T-helper 1 cell treated with Interleukin-12 subunit alpha and Interleukin-12 subunit beta and Interleukin-4 antibody, amounts not matched to agents 30 ng/mL and 1 ng/mL, for 36 hours (primary cell): ENCODE measurements at regions not wholly inside any gene's neighbourhood (a gene's known extent, or its start where the extent isn't known, plus 50 kb on each side); places are given as distances from the start of the nearest gene placed in this dataset.

ENCODE experiments used
- intact Hi-C: fragments of 100-400 bp; cut with micrococcal nuclease; formaldehyde crosslinking; loops from one replicate; pipeline ENCODE4 v1.15.1; 2024

DNA sequence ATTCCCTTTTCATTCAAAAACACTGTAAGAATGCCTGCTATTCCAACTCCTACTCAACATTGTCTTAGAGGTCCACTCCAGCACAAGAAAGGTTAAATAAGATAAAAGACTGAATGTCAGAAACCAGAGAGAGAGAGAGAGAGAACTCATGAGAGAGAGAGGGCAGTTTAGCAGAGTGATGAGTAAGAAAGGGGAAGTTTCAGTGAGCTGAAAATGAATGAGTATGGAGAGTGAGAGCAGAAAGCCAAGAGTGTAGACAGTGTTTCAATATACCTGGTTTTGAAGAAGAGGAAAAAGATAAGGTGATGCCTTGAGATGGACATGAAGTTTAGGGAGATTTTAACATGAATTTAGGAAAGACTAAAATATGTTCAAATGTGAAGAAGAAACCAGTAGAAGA, 528.0 kb upstream of the SEMA6A start:
- intact Hi-C loops, result no loop called here

DNA sequence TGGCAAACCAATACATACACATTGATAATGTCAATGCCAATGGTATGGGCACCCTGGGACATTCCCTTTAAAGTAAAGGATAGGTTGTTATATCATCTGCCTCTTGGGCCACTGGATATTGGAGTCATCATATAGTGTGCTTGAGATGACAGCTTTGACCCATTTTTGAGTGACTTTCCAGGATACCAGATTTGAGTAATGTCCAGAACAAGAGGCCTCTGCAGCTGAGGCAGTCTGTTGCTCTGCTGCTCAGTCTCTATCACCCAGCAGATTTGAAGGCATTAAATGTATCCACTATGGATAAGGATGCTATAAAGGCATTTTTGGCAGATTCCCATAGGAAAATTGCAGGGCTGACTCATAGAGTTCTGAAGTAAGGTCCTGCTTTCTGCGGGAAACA, 525.6 kb upstream of the SEMA6A start:
- intact Hi-C loops, result no loop called here

DNA sequence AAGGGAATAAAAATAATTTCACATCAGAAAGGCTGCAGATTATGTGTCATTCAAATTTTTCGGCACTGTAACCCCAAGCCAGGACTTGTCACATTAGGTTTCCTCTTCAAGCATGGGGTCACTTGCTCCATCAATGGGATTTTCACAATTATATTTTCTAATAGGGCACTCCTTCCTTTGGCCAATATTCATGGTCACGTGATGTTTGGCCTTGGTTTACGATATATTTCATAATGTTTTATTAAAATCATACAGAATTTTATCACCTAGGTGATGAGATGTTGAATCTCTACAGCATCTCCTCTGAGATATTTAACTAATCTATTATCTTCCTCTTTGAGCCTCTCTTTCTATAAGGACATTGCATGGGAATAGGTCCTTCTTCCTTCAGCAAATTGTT, 523.5 kb upstream of the SEMA6A start:
- intact Hi-C loops, result no loop called here

DNA sequence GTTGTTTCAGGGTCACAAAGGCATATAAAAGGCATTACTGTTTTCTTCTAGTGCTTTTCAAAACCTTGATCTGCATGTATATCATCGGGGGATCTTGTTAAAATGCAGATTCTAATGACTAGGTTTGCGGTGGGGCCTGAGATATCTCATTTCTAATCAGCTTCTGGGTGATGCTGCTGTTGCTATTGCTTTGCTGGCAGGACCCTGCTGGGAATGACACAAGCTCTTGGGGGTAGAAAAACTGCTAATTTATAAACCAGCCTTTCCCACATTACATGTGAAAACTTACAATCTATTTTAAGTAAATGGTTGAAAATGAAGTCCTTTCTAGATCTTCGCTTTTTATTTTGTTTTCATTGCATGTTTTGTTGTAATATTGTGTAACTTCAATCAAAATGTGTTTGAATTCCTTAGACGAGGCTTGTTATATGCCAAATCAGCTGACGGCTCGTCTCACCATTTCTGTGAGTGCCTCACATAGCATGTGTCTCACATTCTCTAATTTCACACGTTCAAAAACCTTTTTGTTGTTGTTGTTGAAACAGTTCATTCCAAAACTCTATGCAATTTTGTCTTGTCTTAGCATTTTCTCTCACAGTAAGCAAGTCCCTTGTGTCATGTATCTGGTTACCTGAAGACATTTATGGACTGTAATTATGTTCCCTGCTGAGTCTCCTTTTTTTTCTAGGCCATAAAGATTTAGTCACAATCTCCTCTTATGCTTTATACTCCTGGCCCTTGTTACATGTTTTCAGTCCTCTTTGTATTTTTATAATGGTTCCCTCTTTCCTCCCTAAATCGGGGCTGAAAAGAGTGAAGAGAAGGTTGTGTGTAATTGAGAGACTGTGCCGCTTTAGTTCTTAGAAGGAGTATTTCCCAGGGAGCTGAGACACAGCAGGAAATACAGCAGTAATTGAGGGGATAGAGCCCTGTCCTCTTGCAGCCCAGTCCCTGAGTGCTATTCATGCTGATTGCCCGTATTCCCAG, 521.0 kb upstream of the SEMA6A start:
- intact Hi-C loops, result no loop called here

DNA sequence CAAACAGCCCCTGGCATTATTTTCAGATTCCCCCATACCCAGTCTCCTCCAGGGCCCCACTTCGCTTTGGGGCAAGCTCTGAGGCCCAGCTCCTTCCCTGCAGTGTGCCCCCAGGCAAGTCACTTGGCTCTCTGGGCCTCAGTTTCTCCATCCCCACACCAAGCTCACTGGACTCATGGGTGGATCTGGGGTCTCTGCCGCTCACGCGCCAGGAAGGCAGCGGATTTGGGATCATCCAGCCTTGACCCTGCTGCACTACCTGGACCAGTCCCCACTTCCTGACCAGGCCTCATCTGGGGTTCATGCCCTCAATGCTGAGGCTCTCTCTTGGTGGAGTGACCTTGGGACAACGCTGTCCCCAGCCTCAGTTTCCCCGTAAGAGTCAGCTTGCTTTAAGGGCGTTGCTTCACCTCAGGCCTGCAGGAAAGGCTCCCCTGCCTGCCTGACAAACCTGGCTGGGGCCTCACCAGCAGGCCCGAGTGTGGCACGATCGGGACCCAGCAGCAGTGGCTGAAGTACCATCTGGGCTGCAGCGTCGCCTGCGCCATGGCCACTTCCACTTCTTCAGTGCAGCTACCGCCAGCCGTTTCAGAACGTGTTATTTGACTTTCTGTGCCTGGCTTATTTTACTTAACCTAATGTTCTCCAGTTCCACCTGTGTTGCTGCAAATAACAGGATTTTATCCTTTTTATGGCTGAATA, 519.6 kb upstream of the SEMA6A start:
- intact Hi-C loops, result no loop called here

DNA sequence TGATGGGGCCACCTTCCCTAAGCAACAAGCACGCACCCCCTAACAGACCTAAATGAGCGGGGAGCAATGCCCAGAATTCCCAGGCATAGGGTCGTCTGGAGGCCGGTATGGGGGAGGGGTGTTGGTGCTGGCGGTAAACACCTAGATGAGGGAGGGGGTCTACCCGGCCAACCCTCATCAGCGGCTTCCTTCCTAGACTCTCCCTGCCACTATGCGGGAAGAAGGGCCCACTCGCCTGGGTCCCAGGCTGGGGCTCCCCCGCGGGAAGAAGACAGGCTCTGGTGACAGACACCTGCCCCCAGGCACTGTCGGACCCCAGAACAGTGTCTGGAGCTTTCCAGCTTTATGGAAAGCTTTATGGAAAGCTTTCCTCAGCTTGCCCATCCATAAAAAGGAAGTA, 519.0 kb upstream of the SEMA6A start:
- intact Hi-C loops, result no loop called here

DNA sequence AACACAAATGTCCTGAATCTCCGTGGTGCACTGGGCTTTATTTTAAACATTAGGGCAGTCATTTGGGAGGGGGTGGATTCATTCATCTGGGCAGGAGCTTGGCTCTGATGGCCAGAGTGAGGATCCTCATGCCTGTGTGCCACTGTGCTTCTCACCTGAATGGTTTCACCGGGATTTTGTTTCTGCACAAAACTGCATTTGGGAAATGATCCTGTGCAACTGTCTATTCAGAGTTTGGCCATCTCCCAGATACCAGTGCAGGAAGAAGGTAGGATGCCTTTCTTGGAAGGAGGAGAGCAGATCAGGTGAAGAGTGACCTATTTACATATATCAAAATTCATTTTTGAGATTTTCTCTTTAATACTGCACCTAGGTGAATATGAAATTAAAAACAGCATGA, 514.4 kb upstream of the SEMA6A start:
- intact Hi-C loops, result no loop called here

DNA sequence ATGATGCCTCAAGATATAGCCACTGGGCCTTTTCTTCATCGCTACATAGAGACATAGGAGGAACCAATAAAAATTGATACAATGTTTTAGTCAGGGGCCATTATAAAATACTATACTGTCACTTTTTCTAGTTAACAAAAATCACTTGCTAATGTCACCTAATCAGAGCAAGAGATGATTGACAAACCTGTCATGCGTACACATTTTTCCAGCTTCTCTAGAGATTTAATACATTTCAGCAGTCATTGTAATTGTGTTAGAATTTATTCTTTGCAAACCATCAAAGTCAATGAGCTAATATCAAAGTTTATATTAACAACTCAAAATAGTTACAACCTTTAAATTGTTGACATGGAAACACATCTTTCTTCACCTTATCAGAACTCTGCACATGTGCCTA, 513.6 kb upstream of the SEMA6A start:
- intact Hi-C loops, result no loop called here

DNA sequence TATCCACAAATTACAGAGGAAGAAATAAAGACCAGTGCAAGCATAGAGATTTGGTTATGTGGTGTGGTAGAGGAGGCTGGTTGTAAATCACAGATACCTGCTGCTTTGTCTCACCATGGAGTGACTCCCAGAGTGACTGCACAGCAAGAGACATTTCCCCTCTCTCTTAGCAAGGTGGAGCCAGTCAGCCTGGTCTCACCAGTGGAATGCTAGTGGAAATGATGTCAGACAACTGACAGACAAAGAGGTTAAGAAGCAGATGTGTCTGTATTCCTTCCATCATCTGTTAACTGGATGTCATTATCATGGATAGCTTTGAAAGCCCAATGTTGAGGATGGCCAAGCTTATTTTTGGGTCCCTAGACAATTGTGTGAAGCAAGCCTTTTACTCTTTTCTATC, 509.4 kb upstream of the SEMA6A start:
- intact Hi-C loops, result no loop called here

DNA sequence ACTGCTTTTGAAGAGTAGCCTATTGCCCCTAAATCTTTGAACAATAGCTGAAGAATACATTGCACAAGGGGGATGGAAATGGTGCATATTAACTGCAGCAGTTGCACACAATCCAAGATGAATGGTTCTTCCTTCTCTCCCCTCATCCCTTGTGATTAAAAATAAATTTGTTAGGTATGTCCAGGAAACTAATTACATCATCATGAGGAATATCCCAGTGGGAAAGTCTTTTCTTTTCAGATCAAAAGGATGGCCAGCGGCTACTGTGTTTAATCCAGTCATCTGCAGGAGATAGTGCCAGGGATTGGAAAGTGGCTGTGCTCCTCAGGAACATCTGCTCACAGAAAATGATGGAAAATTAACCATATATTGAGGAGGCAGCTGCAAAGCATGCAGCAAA, 508.4 kb upstream of the SEMA6A start:
- intact Hi-C loops, result no loop called here

DNA sequence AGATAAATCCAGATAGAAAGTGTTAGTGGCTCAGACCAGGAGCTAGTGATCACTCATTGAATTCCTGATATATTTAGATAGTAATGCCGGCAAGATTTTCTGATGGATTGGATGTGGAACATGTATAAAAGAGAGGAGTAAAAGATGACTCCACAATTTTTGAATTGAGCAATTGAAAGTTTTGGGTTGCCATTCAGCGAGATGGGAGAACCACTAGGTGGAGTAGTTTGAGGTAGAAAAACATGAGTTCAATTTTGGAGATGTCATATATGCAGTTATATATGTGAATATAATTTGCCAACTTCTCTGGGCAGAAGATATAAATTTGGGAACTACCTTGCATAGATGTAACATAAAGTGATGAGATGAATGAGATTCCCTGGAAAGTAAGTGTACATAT, 502.5 kb upstream of the SEMA6A start:
- intact Hi-C loops, result no loop called here

DNA sequence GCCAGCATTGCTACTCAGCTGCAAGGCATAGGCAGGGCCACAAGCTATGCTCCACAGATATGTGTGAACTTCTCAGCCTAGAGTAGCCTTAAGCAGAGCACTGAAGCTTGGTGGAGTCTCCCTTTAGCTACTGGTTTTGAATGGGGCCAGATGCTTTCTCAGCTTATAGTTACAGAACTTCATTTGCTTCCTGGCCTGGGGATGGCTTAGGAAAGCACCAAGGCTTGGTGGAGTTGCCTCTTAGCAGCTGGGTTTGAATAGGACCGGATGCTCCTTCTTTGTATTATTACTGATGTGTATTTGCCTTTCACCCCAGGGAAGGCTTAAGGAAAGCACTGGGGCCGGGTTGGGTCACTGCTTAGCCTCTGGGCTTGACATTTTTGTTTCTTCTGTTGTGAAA, 497.8 kb upstream of the SEMA6A start:
- intact Hi-C loops, result no loop called here

DNA sequence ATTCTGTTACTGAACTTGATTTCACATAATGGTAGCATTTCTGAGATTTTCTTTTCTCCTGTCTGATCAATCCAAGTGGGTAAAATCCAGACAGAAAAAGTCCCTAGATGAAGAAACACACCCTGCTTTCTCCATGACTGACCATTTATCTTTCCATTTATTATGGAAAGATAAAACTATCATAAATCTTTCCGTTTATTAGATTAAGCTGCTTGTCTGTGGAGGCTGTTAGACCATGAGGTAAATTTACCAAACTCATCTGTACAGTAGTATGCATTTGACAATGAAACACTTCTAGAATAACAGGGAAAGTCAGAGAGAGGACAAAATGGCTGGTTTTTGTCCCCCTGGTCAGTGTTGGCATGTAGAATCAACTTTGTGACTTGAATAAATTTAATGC, 491.2 kb upstream of the SEMA6A start:
- intact Hi-C loops, result no loop called here

DNA sequence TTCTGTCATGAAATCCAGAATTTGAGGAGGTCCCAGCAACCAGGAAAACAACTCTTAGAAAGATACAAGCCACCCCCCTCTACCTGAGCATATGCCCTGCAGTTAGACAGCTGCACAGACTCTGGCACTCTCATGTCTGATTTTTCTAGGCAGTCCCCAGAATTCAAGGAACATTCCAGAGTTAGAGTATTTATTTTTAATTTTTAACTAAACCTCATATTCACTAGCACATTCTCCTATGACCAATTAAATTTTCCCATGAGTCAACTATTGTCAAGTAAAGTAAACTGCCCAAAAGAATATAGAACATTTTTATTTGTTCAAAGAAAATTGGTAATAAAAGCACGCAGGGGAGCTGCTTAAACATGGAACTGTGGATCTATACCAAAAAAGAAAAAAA, 490.5 kb upstream of the SEMA6A start:
- intact Hi-C loops, result no loop called here

DNA sequence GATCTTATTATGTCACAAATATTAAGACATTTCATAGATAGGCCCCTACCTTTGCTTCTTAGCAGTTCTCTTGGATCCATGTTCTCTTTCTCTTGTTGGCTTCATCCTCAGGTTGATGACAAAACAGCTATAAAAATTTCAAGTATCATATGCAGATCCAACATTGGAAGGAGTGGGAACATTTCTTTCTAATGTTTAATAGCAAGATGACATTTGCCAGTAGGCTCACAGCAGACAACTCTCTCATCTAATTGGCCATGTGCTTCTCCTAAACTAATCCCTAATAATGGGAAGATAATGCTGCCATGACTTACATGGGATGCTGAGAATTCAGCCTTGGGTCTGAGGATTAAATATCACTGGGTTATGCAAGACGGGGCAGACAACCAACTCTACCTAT, 485.5 kb upstream of the SEMA6A start:
- intact Hi-C loops, result no loop called here

DNA sequence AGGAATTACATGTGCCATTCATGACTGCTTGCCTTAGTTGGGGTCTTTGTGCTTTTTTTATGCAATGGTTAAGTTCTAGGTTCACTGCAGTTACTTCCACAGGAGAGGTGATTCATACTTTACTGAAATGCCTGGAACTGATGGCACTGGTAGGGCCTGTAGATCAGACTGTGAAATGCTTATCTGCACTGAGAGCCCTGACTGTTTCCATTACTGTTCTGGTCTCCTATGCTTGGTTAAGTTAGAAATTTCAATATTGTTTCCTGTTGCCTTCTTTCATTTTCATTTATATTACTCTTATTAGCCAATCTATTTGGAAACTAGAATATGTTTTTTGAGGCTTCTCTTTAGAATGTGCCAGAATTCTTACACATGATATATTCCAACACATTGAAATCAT, 484.1 kb upstream of the SEMA6A start:
- intact Hi-C loops, result no loop called here

DNA sequence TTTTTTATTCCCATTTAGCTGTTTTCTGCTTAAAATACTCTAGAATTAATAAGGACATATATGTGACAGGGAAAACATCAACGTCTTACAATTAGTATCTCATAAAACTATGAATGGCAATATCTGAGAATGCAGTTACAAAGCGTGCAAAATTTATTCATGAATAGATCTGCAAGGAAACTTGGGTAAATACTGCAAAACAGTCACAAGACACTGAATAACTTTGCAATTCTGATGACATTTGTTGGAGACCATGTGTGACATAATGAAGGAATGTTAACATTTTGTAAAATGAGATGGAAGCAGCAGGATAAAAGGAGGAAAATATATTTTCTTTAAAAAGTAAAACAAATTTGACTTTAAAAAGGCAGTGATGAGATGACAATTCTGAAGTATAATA, 480.9 kb upstream of the SEMA6A start:
- intact Hi-C loops, result no loop called here

DNA sequence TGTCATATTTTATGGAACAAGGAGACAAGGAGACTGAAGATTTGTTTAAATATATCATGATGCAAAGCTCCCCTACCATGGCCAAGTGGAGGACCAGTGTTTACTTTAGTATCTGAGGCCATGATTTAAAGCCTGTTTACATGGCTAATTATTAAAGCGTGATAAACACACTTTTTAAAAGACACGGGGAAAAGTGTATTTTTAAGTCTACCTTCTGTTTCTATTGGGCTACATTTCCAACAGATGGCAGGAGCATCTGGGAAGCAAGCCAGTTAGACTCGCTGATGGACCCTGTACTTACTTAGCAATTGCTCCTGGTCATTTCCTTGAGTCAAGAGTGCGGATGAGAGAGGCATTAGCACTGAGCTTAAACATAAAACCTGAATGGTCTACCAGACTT, 480.3 kb upstream of the SEMA6A start:
- intact Hi-C loops, result no loop called here

DNA sequence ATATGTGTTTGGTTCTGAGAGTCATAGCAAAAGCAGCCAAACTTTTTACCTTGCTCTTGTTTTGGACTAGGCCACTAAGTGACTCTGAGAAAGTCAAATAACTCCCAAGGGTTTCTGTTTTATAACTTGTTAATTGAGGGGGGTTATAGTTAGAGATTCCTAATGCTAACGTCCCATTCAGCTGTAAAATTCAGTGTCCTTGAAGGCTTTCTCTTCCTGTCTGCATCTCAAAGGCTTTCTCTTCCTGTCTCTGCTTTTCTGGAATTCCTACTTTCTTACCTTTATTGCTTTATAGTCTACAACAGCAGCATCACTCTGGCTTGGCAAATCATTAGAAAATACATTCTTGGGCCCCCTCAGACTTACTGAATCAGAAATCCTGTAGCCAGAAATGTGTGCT, 479.5 kb upstream of the SEMA6A start:
- intact Hi-C loops, result no loop called here

DNA sequence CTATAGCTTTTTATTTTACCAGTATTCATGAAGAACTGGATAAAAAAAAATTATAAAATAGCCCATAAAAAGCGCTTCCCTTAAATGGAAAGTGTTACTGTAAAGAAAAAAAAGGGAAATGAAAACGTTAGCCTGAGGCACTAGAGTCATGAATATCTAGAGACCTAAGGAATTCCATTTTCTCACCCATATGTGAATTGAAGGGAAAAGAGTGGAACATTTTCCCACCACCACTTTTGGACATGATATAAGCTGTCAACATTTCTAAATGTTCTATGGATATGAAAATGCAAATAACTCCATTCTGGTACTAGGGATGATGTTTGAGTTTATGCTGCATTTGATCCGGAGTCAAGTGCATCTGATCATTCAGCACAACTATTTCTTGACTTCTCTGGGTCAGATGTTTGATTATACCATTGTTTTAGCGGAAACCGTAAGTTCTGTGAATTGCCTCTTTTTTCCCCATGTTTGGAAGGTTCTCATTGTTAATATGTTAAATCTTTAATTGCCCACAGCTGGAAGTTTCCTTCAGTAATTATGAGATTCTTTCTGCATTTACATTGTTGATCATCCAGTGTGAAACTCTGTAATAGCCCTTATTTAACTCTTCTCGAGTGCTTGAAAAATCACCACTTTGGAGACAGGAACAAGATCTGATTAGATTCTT, 467.4 kb upstream of the SEMA6A start:
- intact Hi-C loops, result no loop called here

DNA sequence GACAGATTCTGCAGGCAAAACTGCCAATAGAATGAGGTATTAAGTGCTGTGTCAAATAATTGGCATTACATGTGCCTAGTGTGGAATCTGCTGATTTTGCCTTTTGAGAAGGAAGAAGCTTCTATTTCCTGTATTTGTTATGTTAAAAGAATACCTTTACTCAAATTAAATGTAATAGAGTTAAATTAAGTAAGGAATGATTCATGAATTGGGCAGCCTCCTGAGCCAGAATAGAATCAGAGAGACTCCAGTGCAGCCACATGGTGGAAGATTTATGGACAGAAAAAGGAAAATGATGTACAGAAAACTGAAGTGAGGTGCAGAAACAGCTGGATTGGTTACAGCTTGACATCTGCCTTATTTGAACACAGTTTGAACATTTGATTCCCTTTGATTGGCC, 464.4 kb upstream of the SEMA6A start:
- intact Hi-C loops, result no loop called here

DNA sequence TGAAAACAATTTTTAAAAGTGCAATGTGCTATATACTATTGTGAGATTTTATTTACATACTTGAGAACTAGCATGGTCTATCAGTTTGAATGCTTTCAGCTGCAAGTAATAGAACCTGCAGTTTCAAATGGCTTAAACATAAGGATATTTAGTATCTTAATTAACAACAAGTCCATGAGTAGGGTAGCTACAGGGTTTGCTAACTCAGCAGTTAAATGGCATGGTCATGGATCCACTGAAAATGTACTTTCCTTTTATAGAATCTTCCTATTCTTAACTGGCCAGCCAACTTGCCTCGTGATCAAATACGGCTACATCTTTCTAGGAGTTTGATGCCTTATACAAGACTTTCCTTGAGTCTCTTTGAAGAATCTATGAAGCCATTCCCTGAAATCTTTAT, 452.8 kb upstream of the SEMA6A start:
- intact Hi-C loops, result no loop called here
